ENCODE measurements at regions not wholly inside any gene's neighbourhood (a gene's known extent, or its start where the extent isn't known, plus 50 kb on each side); places are given as distances from the start of the nearest gene placed in this dataset.

GRCh38 chr1:189816558-189816957, 661.1 kb downstream of the BRINP3 start:
- TF ChIP-seq POLR2AphosphoS5 (IDR thresholded peaks at IDR 0.05; ENCODE audit: borderline replicate concordance, low read depth, low read length), result no peak
- no peak for TF ChIP-seq EZH2 (IDR thresholded peaks at IDR 0.05)
- TF ChIP-seq FOXP2 (optimal IDR thresholded peaks at IDR 0.05; ENCODE audit: control extremely low read depth, extremely low read length, insufficient read depth), result no peak

Measured in SK-N-MC (cell line).